Endothelial cell (in vitro differentiated cells): ENCODE measurements at regions not wholly inside any gene's neighbourhood (a gene's known extent, or its start where the extent isn't known, plus 50 kb on each side); places are given as distances from the start of the nearest gene placed in this dataset.

Source experiments
- DNase-seq: peaks from one replicate; pipeline ENCODE4 v3.0.0; 2021; ENCODE audit warnings: low spot score
- H3K27ac Mint-ChIP-seq: one replicate; pipeline ENCODE4 v1.8.0; 2021; ENCODE audit warnings: mixed read lengths, inconsistent platforms; ENCODE audit not compliant: unreplicated experiment
- H3K27me3 Mint-ChIP-seq: one replicate; pipeline ENCODE4 v1.8.0; 2021; ENCODE audit warnings: mild to moderate bottlenecking, moderate library complexity, mixed read lengths, inconsistent platforms; ENCODE audit not compliant: unreplicated experiment
- H3K36me3 Mint-ChIP-seq: one replicate; pipeline ENCODE4 v1.8.0; 2021; ENCODE audit warnings: mild to moderate bottlenecking, low read depth, mixed read lengths, inconsistent platforms; ENCODE audit not compliant: unreplicated experiment
- H3K4me1 Mint-ChIP-seq: one replicate; pipeline ENCODE4 v1.8.0; 2021; ENCODE audit warnings: mild to moderate bottlenecking, mixed read lengths, inconsistent platforms; ENCODE audit not compliant: unreplicated experiment
- H3K4me3 Mint-ChIP-seq: one replicate; pipeline ENCODE4 v1.8.0; 2021; ENCODE audit warnings: mild to moderate bottlenecking, mixed read lengths, inconsistent platforms; ENCODE audit not compliant: unreplicated experiment
- H3K9me3 Mint-ChIP-seq: one replicate; pipeline ENCODE4 v1.8.0; 2021; ENCODE audit warnings: mixed read lengths, inconsistent platforms; ENCODE audit not compliant: unreplicated experiment
- TF ChIP-seq, protein P1 (sequence below): fragments of 200-600 bp; sonication (generic); IDR thresholded peaks from one replicate; pipeline ENCODE4 v1.5.0; 2021; ENCODE audit warnings: antibody characterized with exemption; ENCODE audit not compliant: unreplicated experiment

DNA sequence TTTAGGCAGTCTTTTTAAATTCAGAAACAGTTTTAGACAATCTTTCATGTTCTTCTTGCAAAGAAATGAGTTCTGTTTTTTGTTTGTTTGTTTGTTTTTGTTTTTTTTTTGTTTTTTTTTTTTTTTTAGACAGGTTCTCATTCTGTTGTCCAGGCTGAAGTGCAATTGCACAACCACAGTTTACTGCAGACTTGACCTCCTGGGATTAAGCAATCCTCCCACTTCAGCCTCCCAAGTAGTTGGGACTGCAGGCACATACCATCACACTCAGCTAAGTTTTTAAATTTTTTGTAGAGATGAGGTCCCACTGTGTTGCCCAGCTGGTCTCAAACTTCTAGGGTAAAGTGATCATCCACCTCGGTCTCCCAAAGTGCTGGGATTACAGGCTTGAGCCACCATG is 96.2 kb downstream of the OTOR start:
- Mint-ChIP-seq H3K27me3 (no peaks in the 10 kb centered on the region), H3K4me1 (no peaks in the 10 kb centered on the region), H3K36me3 (no peaks in the 10 kb centered on the region), H3K4me3 (no peak overlapping the region), H3K9me3 (no peaks in the 10 kb centered on the region), H3K27ac (no peak overlapping the region)
- DNase-seq = no peak
- TF ChIP-seq, protein P1, sequence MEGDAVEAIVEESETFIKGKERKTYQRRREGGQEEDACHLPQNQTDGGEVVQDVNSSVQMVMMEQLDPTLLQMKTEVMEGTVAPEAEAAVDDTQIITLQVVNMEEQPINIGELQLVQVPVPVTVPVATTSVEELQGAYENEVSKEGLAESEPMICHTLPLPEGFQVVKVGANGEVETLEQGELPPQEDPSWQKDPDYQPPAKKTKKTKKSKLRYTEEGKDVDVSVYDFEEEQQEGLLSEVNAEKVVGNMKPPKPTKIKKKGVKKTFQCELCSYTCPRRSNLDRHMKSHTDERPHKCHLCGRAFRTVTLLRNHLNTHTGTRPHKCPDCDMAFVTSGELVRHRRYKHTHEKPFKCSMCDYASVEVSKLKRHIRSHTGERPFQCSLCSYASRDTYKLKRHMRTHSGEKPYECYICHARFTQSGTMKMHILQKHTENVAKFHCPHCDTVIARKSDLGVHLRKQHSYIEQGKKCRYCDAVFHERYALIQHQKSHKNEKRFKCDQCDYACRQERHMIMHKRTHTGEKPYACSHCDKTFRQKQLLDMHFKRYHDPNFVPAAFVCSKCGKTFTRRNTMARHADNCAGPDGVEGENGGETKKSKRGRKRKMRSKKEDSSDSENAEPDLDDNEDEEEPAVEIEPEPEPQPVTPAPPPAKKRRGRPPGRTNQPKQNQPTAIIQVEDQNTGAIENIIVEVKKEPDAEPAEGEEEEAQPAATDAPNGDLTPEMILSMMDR = no peak

DNA sequence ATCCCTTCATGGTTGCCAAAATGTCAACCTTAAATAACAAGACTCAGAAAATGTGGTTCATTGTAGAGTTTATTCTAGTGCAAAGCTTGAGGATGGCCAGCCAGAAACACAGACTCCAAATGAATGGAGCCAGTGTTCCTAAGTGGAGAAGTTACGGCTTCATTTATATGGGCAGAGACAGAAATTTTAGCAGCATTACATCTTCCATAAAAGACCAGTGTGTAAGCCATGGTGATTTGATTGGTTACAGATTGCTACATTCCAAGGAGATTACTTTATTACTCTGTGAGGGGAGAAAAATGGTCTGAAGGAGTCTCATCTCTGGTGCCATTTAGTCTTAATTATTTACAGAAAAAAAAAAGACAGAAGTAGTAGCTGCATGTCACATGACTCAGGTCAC is 97.8 kb downstream of the OTOR start:
- Mint-ChIP-seq H3K27me3 (no peaks in the 10 kb centered on the region), H3K9me3 (no peaks in the 10 kb centered on the region), H3K36me3 (no peaks in the 10 kb centered on the region), H3K27ac (no peak overlapping the region), H3K4me3 (no peak overlapping the region), H3K4me1 (no peaks in the 10 kb centered on the region)
- TF ChIP-seq, protein P1 = no peak
- DNase-seq = no peak

DNA sequence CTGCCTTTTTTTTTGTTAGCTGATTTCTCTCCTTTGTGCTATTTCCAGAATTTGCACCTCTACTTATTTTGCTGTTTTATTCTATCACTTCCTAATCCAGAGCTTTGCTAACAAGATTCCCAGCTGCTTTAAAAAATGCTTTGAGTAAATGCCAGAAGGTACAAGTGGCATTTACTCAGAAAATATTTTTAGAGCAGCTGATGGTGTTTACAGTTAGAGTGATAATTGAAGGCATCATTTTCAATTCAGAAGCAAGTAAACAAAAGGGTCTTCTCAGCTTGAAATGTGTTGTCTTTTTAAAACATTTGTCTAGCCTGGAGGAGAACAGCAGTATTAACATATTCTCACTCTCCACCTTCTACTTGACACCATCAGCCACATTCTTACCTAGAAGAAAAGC is 99.9 kb downstream of the OTOR start:
- Mint-ChIP-seq H3K27me3 (no peaks in the 10 kb centered on the region), H3K36me3 (no peaks in the 10 kb centered on the region), H3K27ac (no peak overlapping the region), H3K4me3 (no peak overlapping the region), H3K9me3 (no peaks in the 10 kb centered on the region), H3K4me1 (no peaks in the 10 kb centered on the region)
- TF ChIP-seq, protein P1 = no peak
- DNase-seq = no peak

DNA sequence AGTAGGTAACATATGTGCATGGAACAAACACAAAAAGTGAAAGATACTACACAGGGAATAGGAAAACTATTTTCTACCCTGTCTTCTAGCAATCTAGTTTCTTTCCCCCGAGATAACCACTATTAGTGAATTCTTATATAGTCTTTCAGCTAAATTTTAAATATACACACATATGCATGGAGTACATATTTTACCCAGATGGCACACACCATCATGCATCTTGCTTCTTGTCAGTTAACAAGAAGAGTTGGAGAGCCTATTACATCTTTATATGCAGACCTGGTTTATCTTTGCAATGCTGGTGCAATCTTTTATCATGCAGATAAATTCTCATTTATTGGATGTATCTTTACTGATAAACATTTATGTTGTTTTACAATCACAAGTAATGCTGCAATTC is 100.4 kb downstream of the OTOR start:
- Mint-ChIP-seq H3K27ac (no peak overlapping the region), H3K27me3 (no peaks in the 10 kb centered on the region), H3K4me3 (no peak overlapping the region), H3K36me3 (no peaks in the 10 kb centered on the region), H3K9me3 (no peaks in the 10 kb centered on the region), H3K4me1 (no peaks in the 10 kb centered on the region)
- no peak for DNase-seq
- TF ChIP-seq, protein P1 = no peak

DNA sequence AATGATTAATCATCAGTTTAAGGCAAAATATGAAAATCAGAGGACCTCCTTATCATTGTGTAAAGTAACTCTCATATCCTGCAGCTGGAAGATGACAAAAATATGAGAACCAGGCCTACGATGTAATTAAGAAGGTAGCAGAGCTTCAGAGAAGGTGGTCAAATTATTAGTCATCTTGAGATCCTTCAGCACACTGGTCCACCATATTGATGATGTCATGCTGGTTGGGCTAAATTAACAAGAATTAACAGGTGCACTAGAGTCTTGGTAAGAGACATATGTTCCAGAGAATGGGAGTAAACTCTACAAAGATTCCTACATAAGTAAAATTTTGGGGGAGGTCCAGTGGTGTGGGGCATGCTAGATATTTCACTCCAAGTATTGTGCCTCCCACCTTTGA is 112.8 kb downstream of the OTOR start:
- H3K4me1 Mint-ChIP-seq = no peaks in the 10 kb centered on the region
- H3K27me3 Mint-ChIP-seq = peaks cover 2% of the 10 kb centered on the region
- no peak overlapping the region for H3K4me3 Mint-ChIP-seq
- TF ChIP-seq, protein P1 = no peak
- H3K36me3 Mint-ChIP-seq = no peaks in the 10 kb centered on the region
- no peak overlapping the region for H3K27ac Mint-ChIP-seq
- H3K9me3 Mint-ChIP-seq = no peaks in the 10 kb centered on the region
- no peak for DNase-seq
